ENCODE measurements at regions not wholly inside any gene's neighbourhood (a gene's known extent, or its start where the extent isn't known, plus 50 kb on each side); places are given as distances from the start of the nearest gene placed in this dataset.

GRCh38 chr3:30555968-30556367 lies 50.4 kb upstream of the TGFBR2 start:
- H3K4me1 ChIP-seq (ENCODE audit: control insufficient read depth in 1 of 2, insufficient read depth in 2 of 2, low read length in 2 of 2), result no peaks in the 10 kb centered on the region
- ATAC-seq (ENCODE audit: low FRiP score), result no peak
- no peaks in the 10 kb centered on the region for H3K27me3 ChIP-seq (ENCODE audit: control insufficient read depth in 1 of 2, insufficient read depth in 2 of 2, low read length in 1 of 2)
- WGBS, 2 donors, result 89 to 91% methylated on average over 2 of the region's 2 CpGs
- H3K27ac ChIP-seq (ENCODE audit: low read depth in 1 of 2, low read length in 2 of 2), result no peak overlapping the region
- no peaks in the 10 kb centered on the region for H3K9me3 ChIP-seq (ENCODE audit: control insufficient read depth, low read length)
- intact Hi-C loops (cut with DNase I), result no loop called here
- H3K4me3 ChIP-seq (ENCODE audit: low read length in 2 of 2), result no peak overlapping the region
- H3K36me3 ChIP-seq (ENCODE audit: control insufficient read depth in 1 of 2, insufficient read depth in 2 of 2, low read length in 1 of 2), result no peaks in the 10 kb centered on the region
- DNase-seq, result no peak

Measured in aorta (tissue), 5 donors.